Lung (tissue), 11 donors: ENCODE measurements at regions not wholly inside any gene's neighbourhood (a gene's known extent, or its start where the extent isn't known, plus 50 kb on each side); places are given as distances from the start of the nearest gene placed in this dataset.

Source experiments
- ATAC-seq: fragments of 200-7000 bp; cut with Tn5 transposase; one replicate; pipeline ENCODE4 v1.9.1; 2020; ENCODE audit warnings: moderate number of reproducible peaks; ENCODE audit not compliant: insufficient read depth, low FRiP score
- DNase-seq, 3 donors: peaks; one replicate each; pipeline ENCODE4 v3.0.0-alpha.2; 2013 to 2017
- H3K27ac ChIP-seq, 2 donors: one replicate each; pipeline ENCODE4 v1.5.1; 2013; ENCODE audit warnings: mild to moderate bottlenecking in 2 of 2, moderate library complexity in 2 of 2, control low read depth in 1 of 2, inconsistent platforms in 1 of 2, low read depth in 1 of 2, low read length in 1 of 2
- H3K27me3 ChIP-seq, 3 donors: one replicate each; pipeline ENCODE4 v1.5.1; 2013; ENCODE audit warnings: low read length in 2 of 3; ENCODE audit not compliant: control insufficient read depth in 3 of 3, insufficient read depth in 3 of 3
- H3K36me3 ChIP-seq, 4 donors: one replicate each; pipeline ENCODE4 v1.5.1; 2013; ENCODE audit warnings: low read length in 4 of 4, mild to moderate bottlenecking in 1 of 4, moderate library complexity in 1 of 4; ENCODE audit not compliant: control insufficient read depth in 4 of 4, insufficient read depth in 4 of 4
- H3K4me1 ChIP-seq, 5 donors: one replicate each; pipeline ENCODE4 v1.5.1; 2013; ENCODE audit warnings: low read length in 5 of 5, mild to moderate bottlenecking in 2 of 5, moderate library complexity in 1 of 5; ENCODE audit not compliant: control insufficient read depth in 5 of 5, insufficient read depth in 5 of 5
- H3K4me3 ChIP-seq: one replicate; pipeline ENCODE4 v1.5.1; 2013; ENCODE audit warnings: mild to moderate bottlenecking, control low read depth, moderate library complexity
- H3K9ac ChIP-seq, 2 donors: one replicate each; pipeline ENCODE4 v1.5.1; 2013; ENCODE audit warnings: low read length in 2 of 2, control low read depth in 1 of 2; ENCODE audit not compliant: insufficient read depth in 1 of 2
- H3K9me3 ChIP-seq, 4 donors: one replicate each; pipeline ENCODE4 v1.5.1; 2013; ENCODE audit warnings: low read length in 3 of 4, mild to moderate bottlenecking in 1 of 4, moderate library complexity in 1 of 4; ENCODE audit not compliant: control insufficient read depth in 4 of 4, insufficient read depth in 3 of 4
- CTCF ChIP-seq: IDR thresholded peaks from 2 replicates; pipeline ENCODE4 v1.5.1; 2012; ENCODE audit warnings: mild to moderate bottlenecking; ENCODE audit errors: control extremely low read depth, extremely low read depth
- WGBS, 2 donors: extraction: QIAGEN DNeasy Blood & Tissue Kit; methylation state at CpG; one replicate each; pipeline ENCODE4 v1.1.7; 2013; 5-methylcytosine and 5-hydroxymethylcytosine counted together
- donor health status: control.
- donor health status: control.
- donor health status: Bipolar disorder and iron deficiency.
- donor health status: healthy.
- donor health status: DM: yes; HTN: yes; CAD: no.

GRCh38 chr9:3136686-3137346 is 292.9 kb upstream of the PUM3 start:
- no peak for TF ChIP-seq CTCF
- no peaks in the 10 kb centered on the region for H3K4me1 ChIP-seq
- no peak for ATAC-seq

GRCh38 chr9:3136230-3136629 is 292.3 kb upstream of the PUM3 start:
- 58 to 72% methylated on average over 1 of the region's 1 CpG for WGBS, 2 donors
- Histone ChIP-seq H3K4me3 (no peak overlapping the region), H3K27me3 (no peaks in the 10 kb centered on the region), H3K4me1 (no peaks in the 10 kb centered on the region), H3K9me3 (peaks cover 0 to 4% (median under 1%) of the 10 kb centered on the region in 4 donors), H3K27ac (no peak overlapping the region), H3K9ac (no peak overlapping the region), H3K36me3 (no peaks in the 10 kb centered on the region)
- DNase-seq (no peak), ATAC-seq (no peak)
- TF ChIP-seq CTCF: no peak

More at GRCh38 chr9:3136686-3137346, 292.9 kb upstream of the PUM3 start:
- no peaks in the 10 kb centered on the region for H3K36me3 ChIP-seq
- 31 to 55% methylated on average over 6 of the region's 6 CpGs for WGBS, 2 donors
- no peak overlapping the region for H3K9ac ChIP-seq
- no peaks in the 10 kb centered on the region for H3K27me3 ChIP-seq
- H3K9me3 ChIP-seq: peaks cover 0 to 4% (median 1%) of the 10 kb centered on the region in 4 donors
- H3K27ac ChIP-seq: no peak overlapping the region
- no peak for DNase-seq
- no peak overlapping the region for H3K4me3 ChIP-seq

- Histone ChIP-seq H3K9ac (no peak overlapping the region), H3K27me3 (no peaks in the 10 kb centered on the region), H3K4me1 (no peaks in the 10 kb centered on the region), H3K36me3 (no peaks in the 10 kb centered on the region), H3K4me3 (no peak overlapping the region), H3K27ac (no peak overlapping the region), H3K9me3 (peaks cover 0 to 4% (median 0%) of the 10 kb centered on the region in 4 donors)
- ATAC-seq: no peak
- WGBS, 2 donors: 83 to 89% methylated on average over 1 of the region's 1 CpG
- no peak for DNase-seq
- TF ChIP-seq CTCF: no peak
Measured at GRCh38 chr9:3127564-3127963, 283.7 kb upstream of the PUM3 start.
